SK-N-SH treated with all-trans-retinoic acid at 6 μM for 48 hours (cell line): ENCODE measurements at regions not wholly inside any gene's neighbourhood (a gene's known extent, or its start where the extent isn't known, plus 50 kb on each side); places are given as distances from the start of the nearest gene placed in this dataset.

ENCODE experiments used
- ATAC-seq: fragments of 200-7000 bp; cut with Tn5 transposase; 3 replicates; pipeline ENCODE4 v1.9.1; 2020; ENCODE audit warnings: mild to moderate bottlenecking, moderate library complexity
- ARNTL ChIP-seq: fragments of 450-650 bp; formaldehyde crosslinking; IDR thresholded peaks from 2 replicates; pipeline ENCODE4 v1.5.0; 2020; ENCODE audit warnings: low read depth, mild to moderate bottlenecking, moderate library complexity, borderline replicate concordance
- BACH2 ChIP-seq: fragments of 250-450 bp; sonication (Bioruptor Pico); IDR thresholded peaks from 2 replicates; pipeline ENCODE4 v1.9.0; 2021; ENCODE audit warnings: mild to moderate bottlenecking, borderline replicate concordance
- CREB5 ChIP-seq: fragments of 250-450 bp; sonication (Bioruptor Pico); IDR thresholded peaks from 2 replicates; pipeline ENCODE4 v1.5.1; 2020; ENCODE audit warnings: low read depth, mild to moderate bottlenecking, moderate library complexity
- CSDC2 ChIP-seq: fragments of 250-450 bp; sonication (Bioruptor Pico); IDR thresholded peaks from 2 replicates; pipeline ENCODE4 v1.5.0; 2020; ENCODE audit warnings: mild to moderate bottlenecking, moderate library complexity
- CSRNP3 ChIP-seq: fragments of 250-450 bp; sonication (Bioruptor Pico); IDR thresholded peaks from 2 replicates; pipeline ENCODE4 v1.5.1; 2021; ENCODE audit warnings: mild to moderate bottlenecking, moderate library complexity
- ISL1 ChIP-seq: fragments of 250-450 bp; sonication (Bioruptor Pico); IDR thresholded peaks from 2 replicates; pipeline ENCODE4 v2.1.2; 2022; ENCODE audit warnings: mild to moderate bottlenecking, moderate library complexity
- OSR1 ChIP-seq: fragments of 250-450 bp; sonication (Bioruptor Pico); IDR thresholded peaks from 2 replicates; pipeline ENCODE4 v1.8.0; 2022; ENCODE audit warnings: moderate library complexity, mild to moderate bottlenecking, inconsistent platforms
- PATZ1 ChIP-seq: fragments of 250-450 bp; sonication (Bioruptor Pico); IDR thresholded peaks from 2 replicates; pipeline ENCODE4 v1.8.0; 2020; ENCODE audit warnings: mild to moderate bottlenecking, moderate library complexity, borderline replicate concordance
- POU6F1 ChIP-seq: fragments of 250-450 bp; sonication (Bioruptor Pico); IDR thresholded peaks from 2 replicates; pipeline ENCODE4 v1.8.0; 2021; ENCODE audit warnings: low read depth, mild to moderate bottlenecking, moderate library complexity, borderline replicate concordance
- PPARA ChIP-seq: fragments of 250-450 bp; sonication (Bioruptor Pico); IDR thresholded peaks from 2 replicates; pipeline ENCODE4 v1.5.0; 2020; ENCODE audit warnings: mild to moderate bottlenecking, borderline replicate concordance
- RARB ChIP-seq: fragments of 250-450 bp; sonication (Bioruptor Pico); IDR thresholded peaks from 2 replicates; pipeline ENCODE4 v1.8.0; 2021; ENCODE audit warnings: mild to moderate bottlenecking, moderate library complexity
- SNAI2 ChIP-seq: fragments of 250-450 bp; sonication (Bioruptor Pico); IDR thresholded peaks from 2 replicates; pipeline ENCODE4 v1.5.0; 2020; ENCODE audit warnings: mild to moderate bottlenecking, moderate library complexity
- TCF4 ChIP-seq: fragments of 250-450 bp; sonication (Bioruptor Pico); IDR thresholded peaks from 2 replicates; pipeline ENCODE4 v1.8.0; 2021; ENCODE audit warnings: mild to moderate bottlenecking, moderate library complexity, borderline replicate concordance
- TOX ChIP-seq: fragments of 250-450 bp; sonication (Bioruptor Pico); IDR thresholded peaks from 2 replicates; pipeline ENCODE4 v1.8.0; 2021; ENCODE audit warnings: mild to moderate bottlenecking, moderate library complexity, borderline replicate concordance
- TSHZ2 ChIP-seq: fragments of 250-450 bp; sonication (Bioruptor Pico); IDR thresholded peaks from 2 replicates; pipeline ENCODE4 v1.5.0; 2020; ENCODE audit warnings: mild to moderate bottlenecking, moderate library complexity
- ZFP3 ChIP-seq: fragments of 250-450 bp; sonication (Bioruptor Pico); IDR thresholded peaks from 2 replicates; pipeline ENCODE4 v1.5.0; 2020; ENCODE audit warnings: mild to moderate bottlenecking, moderate library complexity
- ZFP30 ChIP-seq: fragments of 450-650 bp; formaldehyde crosslinking; IDR thresholded peaks from 2 replicates; pipeline ENCODE4 v1.5.0; 2022; ENCODE audit warnings: mild to moderate bottlenecking, moderate library complexity
- ZNF565 ChIP-seq: fragments of 450-650 bp; formaldehyde crosslinking; conservative IDR thresholded peaks from 2 replicates; pipeline ENCODE4 v1.5.0; 2020; ENCODE audit warnings: low read depth, mild to moderate bottlenecking, moderate library complexity
- ZNF70 ChIP-seq: fragments of 450-650 bp; formaldehyde crosslinking; IDR thresholded peaks from 2 replicates; pipeline ENCODE4 v1.5.0; 2020; ENCODE audit warnings: mild to moderate bottlenecking, moderate library complexity
- ZNF8 ChIP-seq: fragments of 450-650 bp; formaldehyde crosslinking; IDR thresholded peaks from 2 replicates; pipeline ENCODE4 v1.5.0; 2020; ENCODE audit warnings: mild to moderate bottlenecking, moderate library complexity

GRCh38 chr7:24213311-24213710, 70.7 kb upstream of the NPY start:
- TF ChIP-seq TOX, result no peak
- TF ChIP-seq PPARA (CRISPR knock-in tag), result no peak
- ATAC-seq, result no peak

GRCh38 chr7:24214670-24215069, 69.3 kb upstream of the NPY start:
- TF ChIP-seq TCF4 (peak; percentile 43; the same call in 1 of the 2 replicates), CSDC2 (CRISPR knock-in tag) (no peak), ZNF8 (CRISPR knock-in tag) (0 out of 2 replicates have a peak, but pooled peaks have one; percentile 24), ZNF70 (CRISPR knock-in tag) (0 out of 2 replicates have a peak, but pooled peaks have one; percentile 35), SNAI2 (CRISPR knock-in tag) (no peak), ISL1 (CRISPR knock-in tag) (peak; percentile 75), TSHZ2 (CRISPR knock-in tag) (0 out of 2 replicates have a peak, but pooled peaks have one; percentile 30), CREB5 (peak; percentile 18; the same call in 1 of the 2 replicates)
- no peak; the same call in 1 of the 3 replicates for ATAC-seq

GRCh38 chr7:24216576-24217125, 67.3 kb upstream of the NPY start:
- TF ChIP-seq ARNTL (CRISPR knock-in tag) (no peak), BACH2 (CRISPR knock-in tag) (no peak), ISL1 (CRISPR knock-in tag) (peak; percentile 49; the same call in 1 of the 2 replicates), ZNF70 (CRISPR knock-in tag) (no peak)
- ATAC-seq, result no peak; the same call in 2 of the 3 replicates

- TF ChIP-seq CREB5 (no peak), CSRNP3 (CRISPR knock-in tag) (no peak), SNAI2 (CRISPR knock-in tag) (no peak), TCF4 (no peak), ARNTL (CRISPR knock-in tag) (no peak), RARB (CRISPR knock-in tag) (no peak), TOX (no peak), POU6F1 (CRISPR knock-in tag) (no peak), PPARA (CRISPR knock-in tag) (no peak), ZFP30 (CRISPR knock-in tag) (no peak), ZFP3 (CRISPR knock-in tag) (no peak), ISL1 (CRISPR knock-in tag) (no peak), ZNF70 (CRISPR knock-in tag) (no peak), TSHZ2 (CRISPR knock-in tag) (no peak), OSR1 (CRISPR knock-in tag) (no peak), ZNF565 (CRISPR knock-in tag) (no peak), PATZ1 (CRISPR knock-in tag) (no peak)
- TF ChIP-seq, all 23 proteins: peak for 0
- no peak for ATAC-seq
Observed at GRCh38 chr7:24221500-24221899, 62.5 kb upstream of the NPY start.
